ENCODE measurements at regions not wholly inside any gene's neighbourhood (a gene's known extent, or its start where the extent isn't known, plus 50 kb on each side); places are given as distances from the start of the nearest gene placed in this dataset.

- Mint-ChIP-seq H3K36me3 (no peaks in the 10 kb centered on the region), H3K4me3 (no peak overlapping the region), H3K4me1 (no peaks in the 10 kb centered on the region), H3K9me3 (peaks cover 4% of the 10 kb centered on the region), H3K27ac (no peak overlapping the region)
- DNase-seq (ENCODE audit: low spot score in 2 of 2): no peak
- peak; percentile 19 for ATAC-seq
These were observed 352.2 kb downstream of the EN1 start for GRCh38 chr2:118495290-118495689.

- DNase-seq (ENCODE audit: low spot score in 2 of 2): no peak
- Mint-ChIP-seq H3K9me3 (peaks cover 7% of the 10 kb centered on the region), H3K4me1 (no peaks in the 10 kb centered on the region), H3K4me3 (no peak overlapping the region), H3K27ac (no peak overlapping the region), H3K36me3 (no peaks in the 10 kb centered on the region)
- ATAC-seq: no peak
These were observed 354.2 kb downstream of the EN1 start for GRCh38 chr2:118493213-118493612.

- H3K9me3 Mint-ChIP-seq: peaks cover 7% of the 10 kb centered on the region
- no peaks in the 10 kb centered on the region for H3K36me3 Mint-ChIP-seq
- no peak overlapping the region for H3K27ac Mint-ChIP-seq
- DNase-seq (ENCODE audit: low spot score in 2 of 2) (no peak), ATAC-seq (no peak)
- H3K4me3 Mint-ChIP-seq: no peak overlapping the region
- no peaks in the 10 kb centered on the region for H3K4me1 Mint-ChIP-seq
These were observed 355.1 kb downstream of the EN1 start for GRCh38 chr2:118492335-118492734.

- ATAC-seq: no peak
- H3K27ac Mint-ChIP-seq: no peak overlapping the region
These were observed 357.1 kb downstream of the EN1 start for GRCh38 chr2:118490330-118490729.

GRCh38 chr2:118489712-118490299, 357.6 kb downstream of the EN1 start:
- Mint-ChIP-seq H3K36me3 (no peaks in the 10 kb centered on the region), H3K27ac (no peak overlapping the region), H3K4me3 (no peak overlapping the region), H3K4me1 (no peaks in the 10 kb centered on the region), H3K9me3 (peaks cover 7% of the 10 kb centered on the region)
- DNase-seq (ENCODE audit: low spot score in 2 of 2): no peak
- ATAC-seq: no peak

More at GRCh38 chr2:118490330-118490729, 357.1 kb downstream of the EN1 start:
- Mint-ChIP-seq H3K36me3 (no peaks in the 10 kb centered on the region), H3K4me3 (no peak overlapping the region), H3K9me3 (peaks cover 7% of the 10 kb centered on the region), H3K4me1 (no peaks in the 10 kb centered on the region)
- DNase-seq (ENCODE audit: low spot score in 2 of 2): no peak

- H3K27ac Mint-ChIP-seq: no peak overlapping the region
- DNase-seq (ENCODE audit: low spot score in 2 of 2): no peak
- H3K4me1 Mint-ChIP-seq: no peaks in the 10 kb centered on the region
- no peaks in the 10 kb centered on the region for H3K36me3 Mint-ChIP-seq
- no peaks in the 10 kb centered on the region for H3K9me3 Mint-ChIP-seq
- H3K4me3 Mint-ChIP-seq: no peak overlapping the region
- ATAC-seq: no peak
These were observed 366.1 kb downstream of the EN1 start for GRCh38 chr2:118481299-118481698.

GRCh38 chr2:118479020-118479419, 368.4 kb downstream of the EN1 start:
- no peak overlapping the region for H3K4me3 Mint-ChIP-seq
- ATAC-seq (no peak), DNase-seq (ENCODE audit: low spot score in 2 of 2) (no peak)
- H3K27ac Mint-ChIP-seq: no peak overlapping the region
- no peaks in the 10 kb centered on the region for H3K4me1 Mint-ChIP-seq
- H3K36me3 Mint-ChIP-seq: no peaks in the 10 kb centered on the region
- no peaks in the 10 kb centered on the region for H3K9me3 Mint-ChIP-seq

GRCh38 chr2:118477111-118477862, 370.2 kb downstream of the EN1 start:
- DNase-seq (ENCODE audit: low spot score in 2 of 2): no peak
- Mint-ChIP-seq H3K27ac (no peak overlapping the region), H3K9me3 (no peaks in the 10 kb centered on the region), H3K36me3 (no peaks in the 10 kb centered on the region), H3K4me3 (no peak overlapping the region), H3K4me1 (no peaks in the 10 kb centered on the region)
- ATAC-seq: no peak

- DNase-seq (ENCODE audit: low spot score in 2 of 2) (no peak), ATAC-seq (no peak)
- H3K27ac Mint-ChIP-seq: no peak overlapping the region
- H3K4me3 Mint-ChIP-seq: no peak overlapping the region
- H3K36me3 Mint-ChIP-seq: no peaks in the 10 kb centered on the region
- no peaks in the 10 kb centered on the region for H3K4me1 Mint-ChIP-seq
- H3K9me3 Mint-ChIP-seq: no peaks in the 10 kb centered on the region
These were observed 371.7 kb downstream of the EN1 start for GRCh38 chr2:118475622-118476205.

- ATAC-seq (no peak), DNase-seq (ENCODE audit: low spot score in 2 of 2) (no peak)
- no peaks in the 10 kb centered on the region for H3K9me3 Mint-ChIP-seq
- H3K27ac Mint-ChIP-seq: no peak overlapping the region
- no peaks in the 10 kb centered on the region for H3K4me1 Mint-ChIP-seq
- H3K36me3 Mint-ChIP-seq: no peaks in the 10 kb centered on the region
- no peak overlapping the region for H3K4me3 Mint-ChIP-seq
These were observed 372.9 kb downstream of the EN1 start for GRCh38 chr2:118474541-118474920.

- H3K36me3 Mint-ChIP-seq: no peaks in the 10 kb centered on the region
- H3K4me1 Mint-ChIP-seq: no peaks in the 10 kb centered on the region
- DNase-seq (ENCODE audit: low spot score in 2 of 2) (no peak), ATAC-seq (no peak)
- H3K27ac Mint-ChIP-seq: no peak overlapping the region
- H3K9me3 Mint-ChIP-seq: no peaks in the 10 kb centered on the region
- no peak overlapping the region for H3K4me3 Mint-ChIP-seq
These were observed 373.5 kb downstream of the EN1 start for GRCh38 chr2:118473846-118474540.

GRCh38 chr2:118473241-118473640, 374.2 kb downstream of the EN1 start:
- DNase-seq (ENCODE audit: low spot score in 2 of 2) (no peak), ATAC-seq (no peak)
- no peaks in the 10 kb centered on the region for H3K4me1 Mint-ChIP-seq
- H3K36me3 Mint-ChIP-seq: no peaks in the 10 kb centered on the region
- H3K27ac Mint-ChIP-seq: no peak overlapping the region
- no peaks in the 10 kb centered on the region for H3K9me3 Mint-ChIP-seq
- no peak overlapping the region for H3K4me3 Mint-ChIP-seq

GRCh38 chr2:118470297-118470696, 377.2 kb downstream of the EN1 start:
- DNase-seq (ENCODE audit: low spot score in 2 of 2): no peak
- no peaks in the 10 kb centered on the region for H3K4me1 Mint-ChIP-seq
- no peak overlapping the region for H3K27ac Mint-ChIP-seq
- no peaks in the 10 kb centered on the region for H3K36me3 Mint-ChIP-seq
- no peak for ATAC-seq
- no peaks in the 10 kb centered on the region for H3K9me3 Mint-ChIP-seq
- H3K4me3 Mint-ChIP-seq: no peak overlapping the region

GRCh38 chr2:118469103-118469502, 378.3 kb downstream of the EN1 start:
- H3K9me3 Mint-ChIP-seq: no peaks in the 10 kb centered on the region
- DNase-seq (ENCODE audit: low spot score in 2 of 2) (no peak), ATAC-seq (no peak)
- no peak overlapping the region for H3K4me3 Mint-ChIP-seq
- no peaks in the 10 kb centered on the region for H3K4me1 Mint-ChIP-seq
- H3K27ac Mint-ChIP-seq: no peak overlapping the region
- no peaks in the 10 kb centered on the region for H3K36me3 Mint-ChIP-seq

GRCh38 chr2:118464546-118465265, 376.4 kb downstream of the INSIG2 start:
- Mint-ChIP-seq H3K9me3 (no peaks in the 10 kb centered on the region), H3K4me3 (no peak overlapping the region), H3K27ac (no peak overlapping the region), H3K4me1 (no peaks in the 10 kb centered on the region), H3K36me3 (no peaks in the 10 kb centered on the region)
- DNase-seq (ENCODE audit: low spot score in 2 of 2) (no peak), ATAC-seq (peak; percentile 31)
